Amygdala (tissue), 56 donors: ENCODE measurements at regions not wholly inside any gene's neighbourhood (a gene's known extent, or its start where the extent isn't known, plus 50 kb on each side); places are given as distances from the start of the nearest gene placed in this dataset.
A peak's percentile ranks its signal among the peaks of the same experiment; 100 is the strongest.
"Not testable (repeated sequence)": the region's sequence is repeated elsewhere in the genome, so short reads cannot be mapped to it uniquely, and the experiment has no call there.

Experiments used
- DNase-seq, 56 donors: peaks; one replicate each; lab custom pipeline; 2025; lab: John Stamatoyannopoulos, UW

DNA sequence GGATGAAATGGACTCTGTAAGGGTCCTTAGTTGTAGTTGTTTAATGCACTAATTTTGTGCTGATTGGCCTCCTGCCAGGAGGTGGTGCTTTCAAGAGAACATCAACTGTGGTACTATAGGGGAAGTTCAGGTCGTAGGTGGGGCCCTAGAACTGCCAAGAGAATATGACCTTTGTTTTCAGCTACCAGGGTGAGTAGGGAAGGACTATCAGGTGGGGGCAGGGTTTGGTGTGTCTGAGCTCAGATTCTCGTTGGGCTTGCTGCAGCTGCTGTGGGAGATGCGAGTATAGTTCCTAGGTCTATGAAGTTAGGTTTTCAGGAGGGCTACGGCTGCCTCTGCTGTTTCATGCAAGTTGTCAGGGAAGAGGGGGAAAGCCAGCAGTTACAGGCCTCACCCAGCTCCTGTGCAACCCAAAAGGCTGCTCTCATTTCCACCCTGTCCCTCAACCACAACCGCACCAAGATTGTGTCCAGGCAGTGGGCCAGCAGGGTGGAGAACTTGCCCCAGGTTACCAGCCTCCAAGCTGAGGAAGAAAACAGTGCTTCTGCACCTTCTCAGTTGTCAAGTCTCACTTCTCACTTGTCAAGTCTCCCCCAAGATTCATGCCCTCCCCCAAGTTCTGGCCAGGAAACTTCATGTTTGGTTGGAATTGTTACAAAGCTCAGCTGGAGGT, 626.5 kb upstream of the MAP3K7 start:
- DNase-seq = no peak

- DNase-seq = no peak
Measured at GRCh38 chr6:91198588-91199255, 611.9 kb upstream of the MAP3K7 start.

GRCh38 chr6:91196729-91197128, 609.9 kb upstream of the MAP3K7 start:
- DNase-seq = no peak

- peak in 2 of 56 donors; percentile 2 to 24 for DNase-seq
Measured at GRCh38 chr6:91193446-91193845, 606.6 kb upstream of the MAP3K7 start.

GRCh38 chr6:91190041-91190440, 603.2 kb upstream of the MAP3K7 start:
- DNase-seq = not testable (repeated sequence)

DNA sequence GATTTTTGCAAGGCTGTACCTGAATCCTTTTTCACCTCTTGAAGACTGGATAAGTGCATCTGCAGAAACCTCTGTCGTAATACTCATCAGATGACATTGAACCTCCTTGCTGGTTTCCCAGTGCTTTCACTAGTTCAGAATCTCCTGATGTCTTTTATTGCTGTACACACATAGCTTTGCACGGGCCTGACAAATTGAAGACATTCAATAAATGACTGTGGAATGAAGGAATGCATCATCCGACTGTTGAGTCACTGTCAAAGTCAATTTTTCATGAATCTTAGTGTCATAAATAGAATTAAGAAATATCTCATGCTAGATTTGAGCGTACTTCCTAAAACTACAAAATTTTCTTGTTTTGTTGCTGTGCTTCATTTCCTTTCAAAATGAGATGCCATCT, 598.2 kb upstream of the MAP3K7 start:
- no peak for DNase-seq

DNA sequence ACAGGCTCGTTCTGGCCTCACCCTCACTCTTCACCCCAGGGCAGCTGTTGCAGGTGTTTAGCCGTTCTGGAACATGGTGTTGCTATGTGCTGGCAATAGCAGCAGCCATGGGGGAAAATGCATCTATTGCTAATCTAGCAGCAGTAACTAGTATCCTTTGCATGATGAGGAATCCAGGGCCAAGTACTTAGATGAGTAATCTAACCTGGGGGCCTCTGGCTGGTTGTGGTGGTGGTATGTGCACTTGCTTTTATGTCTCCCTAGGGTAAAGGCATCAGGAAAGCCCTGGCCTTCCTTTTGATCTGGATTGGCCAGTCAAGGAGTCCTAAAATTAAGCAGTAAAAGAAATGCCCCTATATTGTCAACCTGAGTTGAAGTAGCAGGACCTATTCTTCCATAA, 594.5 kb upstream of the MAP3K7 start:
- DNase-seq = no peak

DNA sequence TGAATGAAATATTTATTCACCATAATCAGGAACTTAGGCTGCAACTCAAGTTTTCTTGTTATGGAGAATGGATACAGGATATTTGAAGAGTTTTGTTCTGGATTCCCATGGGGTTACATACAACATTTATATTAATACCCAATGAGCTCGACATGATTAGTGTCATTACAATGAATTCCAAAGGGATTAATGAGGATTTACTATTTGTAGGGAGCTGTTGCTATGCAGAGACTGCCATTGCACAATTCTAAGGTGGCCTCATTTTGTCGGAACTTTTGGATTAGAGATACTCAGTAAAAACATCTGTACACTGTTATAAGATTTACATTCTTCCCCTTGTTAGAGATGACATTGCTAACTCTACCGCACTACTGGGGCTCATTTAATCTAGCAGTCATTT, 586.8 kb upstream of the MAP3K7 start:
- DNase-seq = no peak

GRCh38 chr6:91173186-91173585, 586.3 kb upstream of the MAP3K7 start:
- DNase-seq = no peak

DNA sequence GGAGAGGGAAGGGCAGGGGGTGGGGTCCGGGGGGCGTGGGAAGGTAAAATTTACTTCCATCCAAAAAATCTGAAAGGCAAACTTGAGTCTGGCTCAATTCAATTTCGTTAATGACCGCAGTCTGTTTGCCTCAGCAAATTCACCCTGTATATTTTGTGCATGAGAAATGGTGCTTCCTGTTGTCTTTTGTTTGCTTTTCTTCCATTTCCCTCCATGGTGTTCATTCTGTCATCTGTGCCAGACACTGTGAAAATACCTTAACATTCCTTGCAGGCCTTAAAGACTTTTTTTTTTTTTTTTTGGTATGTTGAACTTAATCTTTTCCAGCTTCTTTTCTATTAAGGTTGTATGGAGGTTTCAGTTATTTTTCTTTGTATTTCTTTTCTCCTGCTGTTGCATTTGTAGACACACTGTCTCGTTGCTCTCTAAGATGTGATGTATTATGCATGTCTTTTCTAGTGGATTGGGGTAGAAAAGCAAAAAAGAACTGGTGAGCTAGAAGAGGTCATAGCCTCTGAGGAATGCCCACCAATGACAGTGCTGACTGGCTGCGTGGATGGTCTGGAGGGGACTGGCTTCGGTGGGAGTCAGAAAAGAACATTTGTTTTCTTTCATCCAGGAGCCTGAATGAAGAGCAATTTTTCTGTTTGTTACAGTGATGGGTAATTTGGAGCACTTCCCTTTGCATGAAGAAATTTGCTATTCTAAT, 585.0 kb upstream of the MAP3K7 start:
- no peak for DNase-seq

- DNase-seq = peak in 1 of 56 donors; percentile 1
Measured at GRCh38 chr6:91167846-91168245, 581.0 kb upstream of the MAP3K7 start.

DNA sequence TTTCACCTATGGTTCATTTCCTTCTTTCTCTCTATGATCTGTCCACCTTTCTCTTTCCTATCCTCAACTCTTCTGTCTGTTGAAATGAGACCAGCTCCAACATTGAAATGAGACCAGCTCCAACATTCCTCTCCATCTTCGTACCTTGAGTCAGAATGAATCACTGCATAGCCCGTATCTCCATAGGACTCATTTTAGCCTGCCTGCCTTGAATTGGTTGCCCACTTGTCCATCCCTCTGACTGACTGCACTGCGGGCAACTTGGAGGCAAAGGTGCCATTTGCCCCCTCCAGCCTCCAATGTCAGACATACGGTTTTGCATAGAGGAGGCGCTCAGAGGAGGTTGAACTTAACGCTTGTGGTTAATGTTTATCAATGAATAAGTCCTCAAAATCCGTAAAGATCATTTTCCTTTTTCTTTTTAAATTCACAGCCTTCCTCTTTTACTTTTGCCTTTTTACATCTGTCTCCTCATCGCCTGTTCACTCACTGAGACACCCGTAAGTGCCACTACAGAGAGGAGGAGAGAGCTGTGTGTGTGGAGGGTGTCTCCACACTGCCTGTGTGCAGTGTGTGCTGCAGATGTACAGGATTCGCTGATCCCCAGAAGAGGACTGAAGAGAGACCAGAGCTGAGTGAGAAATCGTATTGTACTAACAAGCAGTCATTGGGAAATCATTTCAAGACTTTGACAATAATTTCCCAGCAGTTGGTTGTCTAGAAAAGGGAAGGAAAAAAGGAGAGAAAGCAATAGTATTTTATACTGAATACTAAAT, 579.6 kb upstream of the MAP3K7 start:
- DNase-seq = no peak

DNA sequence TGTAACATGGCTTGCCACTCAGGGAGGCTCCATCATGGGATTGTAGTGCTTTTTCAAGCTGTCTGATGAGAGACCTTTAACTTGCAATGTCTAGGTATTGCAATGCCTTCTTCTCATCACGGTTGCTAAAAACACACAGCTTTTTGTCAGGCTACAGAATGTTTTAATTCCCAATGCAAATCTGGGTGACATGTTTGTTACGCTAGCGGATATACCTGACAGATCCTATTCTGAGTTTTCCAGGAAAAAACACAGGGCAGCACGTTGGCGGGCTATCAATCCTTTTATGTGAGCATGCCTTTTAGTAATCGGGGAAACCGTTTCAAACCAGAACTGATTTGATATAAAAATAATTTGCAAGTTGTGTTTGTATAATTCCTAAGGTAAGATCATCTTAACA, 577.2 kb upstream of the MAP3K7 start:
- no peak for DNase-seq

- DNase-seq = no peak
Measured at GRCh38 chr6:91161246-91161645, 574.4 kb upstream of the MAP3K7 start.

DNA sequence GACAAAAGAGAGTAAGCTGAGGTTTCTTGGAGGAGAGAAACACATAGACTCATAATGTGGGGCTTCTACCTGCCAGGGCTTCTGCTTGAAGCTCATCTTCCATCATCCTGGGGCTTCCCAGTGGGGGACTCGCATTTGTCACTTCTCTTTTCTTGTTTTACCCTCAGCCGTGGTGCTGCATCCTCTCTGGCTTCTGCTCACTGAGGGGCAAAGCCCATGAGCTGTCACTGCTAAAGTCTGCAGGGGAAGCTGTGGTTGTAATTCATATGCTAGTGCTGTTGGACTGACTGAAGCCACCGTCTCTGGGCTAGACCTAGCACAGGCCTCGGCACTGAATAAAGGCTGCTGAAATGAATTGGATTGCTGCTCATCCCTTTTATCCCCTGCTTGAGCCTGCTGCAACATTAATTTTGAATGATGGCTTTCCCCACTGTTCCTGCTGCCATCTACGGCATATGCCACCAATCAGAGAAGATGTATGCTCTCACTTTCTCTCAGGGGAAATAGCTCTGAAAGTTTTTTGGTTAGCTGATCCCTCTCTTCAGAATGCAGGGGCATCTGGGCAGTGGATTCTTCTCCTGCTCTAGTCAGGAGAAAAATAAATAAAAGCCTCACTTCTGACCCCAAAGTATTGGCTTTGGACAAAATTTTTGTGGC, 568.4 kb upstream of the MAP3K7 start:
- DNase-seq = no peak

DNA sequence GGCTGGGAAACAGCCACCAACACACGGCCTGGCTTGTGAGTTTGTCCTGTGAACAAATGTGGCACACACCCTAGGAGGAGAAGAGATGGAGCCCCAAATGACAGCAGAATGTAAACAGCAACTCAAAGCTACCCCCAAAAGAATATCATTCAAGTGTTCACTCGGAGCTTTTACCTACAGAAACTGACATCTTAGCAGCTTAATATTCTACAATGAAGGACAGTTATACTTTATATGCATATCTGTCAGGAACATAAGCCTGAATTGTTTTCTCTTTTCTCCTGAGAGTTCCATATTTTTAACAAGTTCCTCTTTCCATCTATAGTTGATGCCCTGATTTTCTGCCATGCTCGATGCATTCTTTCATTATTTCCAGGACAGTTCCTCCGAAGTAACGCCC, 566.0 kb upstream of the MAP3K7 start:
- no peak for DNase-seq

DNA sequence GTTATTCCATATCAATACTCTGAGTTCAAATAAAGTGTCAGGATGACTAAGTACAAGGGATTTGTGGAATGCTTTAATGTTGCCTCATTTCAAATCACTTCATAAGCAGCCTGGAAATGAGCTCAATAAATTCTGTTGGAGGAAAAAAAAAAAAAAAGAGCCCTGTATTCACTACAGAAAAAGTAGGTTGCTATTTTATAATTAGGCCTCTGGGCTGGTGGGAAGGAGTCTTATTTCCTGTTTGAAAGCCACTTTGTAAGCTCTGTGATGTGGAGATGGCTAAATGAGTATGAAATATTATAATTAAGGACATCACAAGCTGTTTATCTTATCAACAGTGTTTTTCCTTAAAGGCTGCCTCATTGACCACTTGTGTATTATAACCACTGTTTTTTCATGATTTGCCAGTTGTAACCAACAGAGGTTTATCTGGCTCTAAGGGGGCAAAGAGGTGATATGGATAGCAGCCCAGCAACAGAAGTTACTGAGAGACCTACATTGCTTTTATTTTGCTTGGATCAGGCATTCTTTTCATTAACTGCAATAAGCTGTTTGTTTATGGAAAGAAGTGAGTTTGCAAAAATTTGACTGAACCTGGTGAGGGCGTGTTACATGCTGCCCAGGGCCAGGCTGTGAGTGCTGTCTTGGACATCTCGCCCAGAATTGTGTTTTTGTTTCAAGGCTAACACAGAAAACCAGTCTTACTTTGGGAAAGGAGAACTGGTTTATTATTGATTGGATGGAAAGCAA, 563.3 kb upstream of the MAP3K7 start:
- DNase-seq = no peak

- DNase-seq = no peak
Measured at GRCh38 chr6:91149246-91149955, 562.5 kb upstream of the MAP3K7 start.

GRCh38 chr6:91144126-91144525, 557.3 kb upstream of the MAP3K7 start:
- no peak for DNase-seq
